GM12878 (cell line): ENCODE measurements at regions not wholly inside any gene's neighbourhood (a gene's known extent, or its start where the extent isn't known, plus 50 kb on each side); places are given as distances from the start of the nearest gene placed in this dataset.

Experiments
- BACH1 ChIP-seq: fragments of 450-650 bp; IDR thresholded peaks from 2 replicates; pipeline ENCODE4 v1.6.1; 2017; ENCODE audit warnings: mild to moderate bottlenecking, borderline replicate concordance
- BHLHE40 ChIP-seq, 2 experiments: fragments of 450-650 bp in 1 of 2; IDR thresholded peaks; 2 replicates each; pipeline ENCODE4 v1.6.1; 2011 to 2017; ENCODE audit warnings: low read depth in 2 of 2, borderline replicate concordance in 1 of 2, improper control_type of control experiment in 1 of 2, low read length in 1 of 2, mild to moderate bottlenecking in 1 of 2
- CHD1 ChIP-seq: IDR thresholded peaks from 2 replicates; pipeline ENCODE4 v1.6.1; 2012; ENCODE audit warnings: low read depth, low read length, improper control_type of control experiment
- ETV6 ChIP-seq, 2 experiments: fragments of 450-650 bp in 1 of 2; IDR thresholded peaks in 1 of 2; conservative IDR thresholded peaks in 1 of 2; 2 replicates each; pipeline ENCODE4 v1.6.1; 2014; ENCODE audit warnings: antibody characterized with exemption in 1 of 2, borderline replicate concordance in 1 of 2, low read depth in 1 of 2, mild to moderate bottlenecking in 1 of 2, moderate library complexity in 1 of 2
- EZH2 ChIP-seq: IDR thresholded peaks from 2 replicates; pipeline ENCODE4 v1.6.1; 2012; ENCODE audit warnings: low read depth, mild to moderate bottlenecking, control low read depth, inconsistent platforms, low read length, borderline replicate concordance; ENCODE audit not compliant: control insufficient read depth
- GABPA ChIP-seq: IDR thresholded peaks from 2 replicates; pipeline ENCODE4 v1.6.1; 2014; ENCODE audit warnings: antibody characterized with exemption, low read depth, mild to moderate bottlenecking, inconsistent platforms
- MXI1 ChIP-seq: fragments of 150-350 bp; IDR thresholded peaks from 2 replicates; pipeline ENCODE4 v1.6.1; 2011; ENCODE audit warnings: low read depth, mild to moderate bottlenecking, inconsistent platforms, low read length, improper control_type of control experiment
- NR2C2 ChIP-seq: IDR thresholded peaks from 2 replicates; pipeline ENCODE4 v1.6.1; 2011; ENCODE audit warnings: borderline replicate concordance, low read depth; ENCODE audit not compliant: control insufficient read depth, insufficient read length
- POLR2A ChIP-seq: IDR thresholded peaks from 2 replicates; pipeline ENCODE4 v1.6.1; 2011; ENCODE audit warnings: low read depth, mild to moderate bottlenecking, low read length
- REST ChIP-seq: IDR thresholded peaks from 2 replicates; pipeline ENCODE4 v1.6.1; 2012; ENCODE audit warnings: mild to moderate bottlenecking, low read depth, low read length
- SMARCA5 ChIP-seq: fragments of 450-650 bp; IDR thresholded peaks from 2 replicates; pipeline ENCODE4 v1.6.1; 2017; ENCODE audit warnings: mild to moderate bottlenecking
- TAF1 ChIP-seq: IDR thresholded peaks from 2 replicates; pipeline ENCODE4 v1.6.1; 2011; ENCODE audit warnings: mild to moderate bottlenecking, low read depth, low read length, borderline replicate concordance

DNA sequence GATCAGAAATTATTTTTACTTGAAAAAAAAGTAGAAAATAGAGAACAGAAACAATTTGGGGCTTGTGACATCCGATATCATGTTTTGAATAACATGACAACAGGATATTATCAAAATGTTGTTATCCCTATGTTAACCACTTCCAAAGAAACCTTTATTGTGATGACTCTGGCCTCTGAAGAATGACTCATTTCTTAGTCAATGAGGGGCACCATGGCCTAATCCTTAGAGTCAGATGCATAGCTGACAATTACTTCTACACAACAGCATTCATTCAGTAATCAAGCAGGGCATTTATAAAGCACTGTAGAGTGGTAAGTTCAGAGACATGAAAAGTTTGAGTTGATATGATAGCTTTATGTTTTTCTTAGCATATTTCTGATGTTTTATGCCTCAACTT, 703.0 kb downstream of the RNF144A start:
- no peak for TF ChIP-seq TAF1
- TF ChIP-seq EZH2, result no peak
- no peak for TF ChIP-seq POLR2A
- no peak for TF ChIP-seq CHD1
- no peak for TF ChIP-seq BACH1
- TF ChIP-seq BHLHE40 (IDR thresholded peaks at IDR 0.05; ENCODE audit: borderline replicate concordance in 1 of 2, low read depth in 2 of 2, low read length in 1 of 2), result no peak
- TF ChIP-seq REST, result no peak
- TF ChIP-seq ETV6 (conservative IDR thresholded peaks at IDR 0.05 in 1 of 2, IDR thresholded peaks at IDR 0.05 in 1 of 2; ENCODE audit: borderline replicate concordance in 1 of 2, low read depth in 1 of 2), result no peak
- TF ChIP-seq NR2C2, result no peak
- TF ChIP-seq MXI1, result no peak
- TF ChIP-seq SMARCA5, result no peak
- no peak for TF ChIP-seq GABPA
